ENCODE measurements at regions not wholly inside any gene's neighbourhood (a gene's known extent, or its start where the extent isn't known, plus 50 kb on each side); places are given as distances from the start of the nearest gene placed in this dataset.

DNA sequence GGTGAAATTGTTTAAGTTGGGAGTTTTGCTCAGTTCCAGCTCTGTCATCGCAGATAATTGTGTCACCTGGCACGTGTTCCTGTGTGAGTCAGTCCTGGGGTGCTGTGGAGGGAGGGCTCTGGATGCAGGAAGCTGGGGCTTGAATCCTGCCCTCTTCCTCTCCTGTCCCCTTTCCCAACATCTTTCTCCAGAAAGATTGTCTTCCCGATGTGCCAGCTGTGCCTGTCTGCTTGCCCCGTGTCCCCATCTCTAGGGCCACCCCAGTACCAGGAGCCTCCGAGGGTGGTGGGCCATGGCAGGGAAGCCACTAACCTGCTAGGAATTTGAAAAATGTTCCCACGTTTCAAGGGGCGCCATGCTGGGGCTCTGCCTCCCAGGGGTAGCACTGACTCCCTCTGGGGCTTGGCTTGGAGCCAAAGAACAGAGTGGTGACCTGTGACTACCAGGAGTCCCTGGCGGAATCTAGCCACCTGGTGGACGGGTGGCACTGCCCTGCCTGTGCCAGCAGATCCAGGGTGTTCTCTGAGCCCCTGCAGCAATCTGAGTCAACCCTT lies 198.1 kb downstream of the ENGASE start:
- Histone ChIP-seq H3K27me3 (ENCODE audit: control insufficient read depth in 1 of 2, insufficient read depth in 2 of 2, low read length in 2 of 2) (peaks cover 26 to 83% of the 10 kb centered on the region in 2 experiments), H3K4me2 (ENCODE audit: low read depth, low read length) (no peak overlapping the region), H2AFZ (ENCODE audit: low read length) (no peak overlapping the region), H3K9me3 (ENCODE audit: low read length) (no peaks in the 10 kb centered on the region), H3K4me1 (ENCODE audit: insufficient read depth, low read length) (no peaks in the 10 kb centered on the region), H3K36me3 (replicated peaks in 1 of 2; ENCODE audit: control insufficient read depth in 1 of 2, insufficient read depth in 2 of 2, low read length in 2 of 2) (no peaks in the 10 kb centered on the region), H4K20me1 (ENCODE audit: insufficient read depth, low read length) (peaks cover 14% of the 10 kb centered on the region; the same call in 1 of the 2 replicates), H3K27ac (ENCODE audit: extremely low read length, insufficient read depth, low read length) (no peak overlapping the region), H3K9ac (ENCODE audit: insufficient read depth, low read depth, low read length) (no peak overlapping the region), H3K79me2 (ENCODE audit: insufficient read depth, low read length) (no peaks in the 10 kb centered on the region), H3K4me3 (replicated peaks in 1 of 3; ENCODE audit: insufficient read depth in 1 of 3, low read depth in 2 of 3, low read length in 3 of 3) (no peak overlapping the region)
- 0% methylated on average over 6 of the region's 9 CpGs for WGBS (ENCODE audit: low lambda C conversion rate)
- ChIA-PET POLR2A (no interaction called here), CTCF (ENCODE audit: low intra/inter-chr PET ratio, low total read pairs) (no interaction called here)
- no TSS peak for BruUV-seq (replicated peaks)
- ATAC-seq (peak; percentile 28; the same call in 2 of the 3 replicates), DNase-seq (ENCODE audit: low spot score) (peak; percentile 16), FAIRE-seq (no peak)
- intact Hi-C loops (cut with micrococcal nuclease; ENCODE audit: unreplicated experiment) (no loop called here), in situ Hi-C loops (cut with HindIII; ENCODE audit: extremely low pct_ligation_motif_present, low pct_unique_long_range_greater_than_20kb) (no loop called here)
- no peak for TF ChIP-seq KMT2A (CRISPR knock-in tag; IDR thresholded peaks at IDR 0.05)
- 0 out of 2 replicates have a peak, but pooled peaks have one; percentile 23 for TF ChIP-seq HNRNPL (IDR thresholded peaks at IDR 0.05; ENCODE audit: low read depth, low read length)
- TF ChIP-seq BHLHE40 (IDR thresholded peaks at IDR 0.05; ENCODE audit: low read length) = peak; percentile 49; the same call in 1 of the 2 replicates

DNA sequence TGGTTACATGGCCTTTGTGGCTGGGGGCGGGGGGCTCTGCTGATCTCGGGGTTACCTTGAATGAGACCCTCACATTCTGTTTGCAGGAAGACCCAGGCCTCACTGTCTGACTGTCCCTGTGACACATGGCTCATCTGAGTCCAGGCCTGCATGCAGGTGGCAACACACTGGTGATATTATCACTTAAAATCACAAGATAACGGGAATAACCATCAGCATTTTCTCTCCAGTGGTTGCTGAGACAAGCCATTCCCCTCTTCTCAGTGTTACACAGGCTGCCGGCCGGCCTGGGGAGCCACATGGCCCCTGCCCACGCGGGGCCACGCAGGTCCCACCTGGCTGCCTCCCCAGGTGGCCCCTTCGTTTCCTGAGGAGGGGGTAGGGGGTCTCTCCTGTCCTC lies 197.6 kb downstream of the ENGASE start:
- Histone ChIP-seq H3K27ac (ENCODE audit: extremely low read length, insufficient read depth, low read length) (no peak overlapping the region), H3K4me3 (replicated peaks in 1 of 3; ENCODE audit: insufficient read depth in 1 of 3, low read depth in 2 of 3, low read length in 3 of 3) (no peak overlapping the region), H3K9ac (ENCODE audit: insufficient read depth, low read depth, low read length) (no peak overlapping the region), H4K20me1 (ENCODE audit: insufficient read depth, low read length) (peaks cover 14% of the 10 kb centered on the region; the same call in 1 of the 2 replicates), H3K36me3 (replicated peaks in 1 of 2; ENCODE audit: control insufficient read depth in 1 of 2, insufficient read depth in 2 of 2, low read length in 2 of 2) (no peaks in the 10 kb centered on the region), H3K79me2 (ENCODE audit: insufficient read depth, low read length) (no peaks in the 10 kb centered on the region), H3K4me1 (ENCODE audit: insufficient read depth, low read length) (no peaks in the 10 kb centered on the region), H3K4me2 (ENCODE audit: low read depth, low read length) (no peak overlapping the region), H3K9me3 (ENCODE audit: low read length) (no peaks in the 10 kb centered on the region), H3K27me3 (ENCODE audit: control insufficient read depth in 1 of 2, insufficient read depth in 2 of 2, low read length in 2 of 2) (peaks cover 27 to 84% of the 10 kb centered on the region in 2 experiments), H2AFZ (ENCODE audit: low read length) (no peak overlapping the region)
- ChIA-PET CTCF (ENCODE audit: low intra/inter-chr PET ratio, low total read pairs) (no interaction called here), POLR2A (no interaction called here)
- no peak for ATAC-seq
- DNase-seq (ENCODE audit: low spot score) = no peak
- intact Hi-C loops (cut with micrococcal nuclease; ENCODE audit: unreplicated experiment) = no loop called here
- in situ Hi-C loops (cut with HindIII; ENCODE audit: extremely low pct_ligation_motif_present, low pct_unique_long_range_greater_than_20kb) = no loop called here
- WGBS (ENCODE audit: low lambda C conversion rate) = 0% methylated on average over 4 of the region's 9 CpGs
- no peak for FAIRE-seq
- BruUV-seq (replicated peaks) = no TSS peak
- TF ChIP-seq ZFP36L1 (CRISPR knock-in tag; IDR thresholded peaks at IDR 0.05) (no peak), NRL (CRISPR knock-in tag; IDR thresholded peaks at IDR 0.05; ENCODE audit: borderline replicate concordance) (no peak), ZBTB38 (CRISPR knock-in tag; IDR thresholded peaks at IDR 0.05) (no peak), LCORL (IDR thresholded peaks at IDR 0.05) (no peak), LCORL (CRISPR knock-in tag; IDR thresholded peaks at IDR 0.05) (no peak)

Data from HepG2 (cell line).